HL-60 (cell line): ENCODE measurements at regions not wholly inside any gene's neighbourhood (a gene's known extent, or its start where the extent isn't known, plus 50 kb on each side); places are given as distances from the start of the nearest gene placed in this dataset.

Experiments used
- DNase-seq, 2 experiments: peaks; one replicate each; pipeline ENCODE4 v3.0.0-alpha.2; 2010 to 2020; ENCODE audit warnings: low read depth in 1 of 2, low spot score in 1 of 2
- H3K27ac ChIP-seq: fragments of 250-450 bp; sonication (Bioruptor Pico); replicated peaks from 2 replicates; pipeline ENCODE4 v1.5.1; 2020; ENCODE audit warnings: mild to moderate bottlenecking, moderate library complexity
- H3K27me3 ChIP-seq: fragments of 250-450 bp; sonication (Bioruptor Pico); 2 replicates; pipeline ENCODE4 v1.5.1; 2021; ENCODE audit warnings: mild to moderate bottlenecking, moderate library complexity; ENCODE audit not compliant: insufficient read depth, poor library complexity, severe bottlenecking
- H3K4me3 ChIP-seq: replicated peaks from 2 replicates; pipeline ENCODE4 v1.5.1; 2011; ENCODE audit warnings: mild to moderate bottlenecking, control low read depth, low read length; ENCODE audit not compliant: insufficient read depth
- CTCF ChIP-seq: IDR thresholded peaks from one replicate; pipeline ENCODE4 v1.5.1; 2011; ENCODE audit warnings: low read length, control low read depth, inconsistent platforms; ENCODE audit not compliant: insufficient read depth
- GABPA ChIP-seq: IDR thresholded peaks from 2 replicates; pipeline ENCODE4 v1.6.1; 2012; ENCODE audit warnings: low read depth
- POLR2AphosphoS5 ChIP-seq: IDR thresholded peaks from 2 replicates; pipeline ENCODE4 v1.6.1; 2012; ENCODE audit warnings: low read depth
- REST ChIP-seq: IDR thresholded peaks from 2 replicates; pipeline ENCODE4 v1.6.1; 2012; ENCODE audit warnings: low read depth; ENCODE audit not compliant: insufficient replicate concordance
- SPI1 ChIP-seq: IDR thresholded peaks from 2 replicates; pipeline ENCODE4 v1.6.1; 2012; ENCODE audit warnings: low read depth, mild to moderate bottlenecking, borderline replicate concordance

GRCh38 chr5:1657161-1657741, 133.5 kb upstream of the LPCAT1 start:
- TF ChIP-seq REST (no peak), CTCF (no peak), SPI1 (no peak), POLR2AphosphoS5 (no peak), GABPA (no peak)

GRCh38 chr5:1656271-1656975, 132.7 kb upstream of the LPCAT1 start:
- H3K27me3 ChIP-seq: peaks cover 17% of the 10 kb centered on the region
- TF ChIP-seq GABPA (no peak), CTCF (no peak), POLR2AphosphoS5 (no peak), SPI1 (no peak), REST (no peak)
- H3K27ac ChIP-seq: no peak overlapping the region
- DNase-seq: no peak
- H3K4me3 ChIP-seq: no peak overlapping the region

More at GRCh38 chr5:1657161-1657741, 133.5 kb upstream of the LPCAT1 start:
- H3K27ac ChIP-seq: no peak overlapping the region
- DNase-seq: no peak
- no peak overlapping the region for H3K4me3 ChIP-seq
- peaks cover 17% of the 10 kb centered on the region for H3K27me3 ChIP-seq

DNA sequence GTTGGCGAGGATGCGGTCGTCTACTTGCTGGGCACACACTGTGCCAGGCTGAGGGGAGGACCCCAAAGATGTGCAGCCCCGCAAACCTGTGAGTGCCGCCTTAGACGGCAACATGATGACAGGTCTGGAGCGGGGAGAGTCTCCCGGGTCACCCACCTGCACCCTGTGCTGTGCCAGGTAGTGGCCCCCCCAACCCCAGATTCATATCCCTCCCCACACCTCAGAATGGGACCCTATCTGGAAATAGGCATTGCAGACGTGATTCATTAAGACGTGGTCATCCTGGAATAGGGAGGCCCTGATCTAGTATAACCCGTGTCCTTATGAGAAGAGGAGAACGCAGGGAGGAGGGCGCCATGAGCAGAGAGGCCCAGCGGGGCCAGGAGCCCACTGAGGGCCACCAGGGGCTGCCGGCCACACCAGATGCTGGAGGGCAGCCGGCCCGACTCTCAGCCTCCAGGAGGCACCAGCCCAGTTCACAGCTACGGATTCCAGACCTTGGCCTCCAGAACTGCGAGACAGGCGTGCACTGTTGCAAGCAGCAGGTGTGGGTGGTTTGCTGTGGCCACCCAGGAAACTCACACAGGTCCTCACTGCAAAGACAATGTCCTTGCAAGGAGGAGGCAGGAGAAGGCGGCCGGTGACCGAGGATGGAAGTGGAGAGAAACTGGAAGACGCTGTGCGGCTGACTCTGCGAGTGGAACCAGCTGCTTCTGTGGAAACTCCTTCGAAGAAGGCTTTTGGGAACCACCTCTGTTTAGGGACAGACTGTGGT, 131.9 kb upstream of the LPCAT1 start:
- TF ChIP-seq GABPA: no peak
- no peak for TF ChIP-seq REST
- TF ChIP-seq SPI1: no peak
- no peak for TF ChIP-seq CTCF
- no peak for TF ChIP-seq POLR2AphosphoS5
- no peak overlapping the region for H3K4me3 ChIP-seq
- H3K27me3 ChIP-seq: peaks cover 17% of the 10 kb centered on the region
- H3K27ac ChIP-seq: no peak overlapping the region
- DNase-seq: no peak
